ENCODE measurements at regions not wholly inside any gene's neighbourhood (a gene's known extent, or its start where the extent isn't known, plus 50 kb on each side); places are given as distances from the start of the nearest gene placed in this dataset.
"Not testable (repeated sequence)": the region's sequence is repeated elsewhere in the genome, so short reads cannot be mapped to it uniquely, and the experiment has no call there.

DNA sequence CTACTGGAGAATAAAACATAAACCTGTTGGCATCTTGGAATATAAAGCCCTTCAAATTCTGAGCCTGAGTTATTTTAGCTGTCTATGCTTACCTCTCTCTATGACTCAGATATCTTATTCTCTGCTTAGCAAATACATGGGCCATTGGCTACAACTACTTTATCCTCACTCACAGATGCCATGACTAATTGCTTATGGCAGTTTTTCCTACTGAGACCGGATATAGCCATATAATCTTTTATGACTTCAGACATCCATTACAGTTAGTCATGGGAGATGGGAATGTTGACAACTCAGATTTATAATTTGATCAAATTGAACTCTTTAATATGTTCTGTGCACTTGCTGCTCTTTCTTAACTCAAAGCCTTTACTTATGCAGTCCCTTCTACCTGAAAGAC is 502.4 kb upstream of the ATP2B1 start:
- DNase-seq (ENCODE audit: low read depth in 2 of 2): no peak

DNA sequence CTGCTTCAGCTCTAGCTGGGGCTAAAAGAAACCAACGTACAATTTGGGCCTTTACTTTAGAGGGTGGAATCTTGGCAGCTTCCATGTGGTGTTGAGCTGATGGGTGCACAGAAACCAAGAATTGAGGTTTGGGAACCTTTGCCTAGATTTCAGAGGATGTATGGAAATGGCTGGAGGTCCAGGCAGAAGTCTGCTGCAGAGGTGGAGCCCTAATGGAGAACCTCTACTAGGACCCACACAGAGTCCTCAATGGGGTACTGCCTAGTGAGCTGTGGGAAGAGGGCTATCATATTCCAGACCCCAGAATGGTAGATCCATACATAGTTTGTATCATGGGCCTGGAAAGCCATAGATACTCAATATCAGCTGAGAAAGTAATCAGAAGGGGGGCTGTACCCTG is 500.4 kb upstream of the ATP2B1 start:
- DNase-seq (ENCODE audit: low read depth in 2 of 2): no peak

DNA sequence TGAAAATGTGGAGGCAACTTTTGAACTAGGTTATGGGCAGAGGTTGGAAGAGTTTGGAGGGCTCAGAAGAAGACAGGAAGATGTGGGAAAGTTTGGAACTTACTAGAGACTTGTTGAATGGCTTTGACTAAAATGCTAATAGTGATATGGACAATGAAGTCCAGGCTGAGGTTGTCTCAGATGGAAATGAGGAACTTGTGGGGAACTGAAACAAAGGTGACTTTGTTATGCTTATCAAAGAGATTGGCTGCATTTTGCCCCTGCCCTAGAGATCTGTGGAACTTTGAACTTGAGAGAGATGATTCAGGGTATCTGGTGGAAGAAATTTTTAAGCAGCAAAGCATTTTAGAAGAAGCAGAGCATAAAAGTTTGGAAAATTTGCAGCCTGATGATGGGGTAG is 499.7 kb upstream of the ATP2B1 start:
- not testable (repeated sequence) for DNase-seq (ENCODE audit: low read depth in 2 of 2)

DNA sequence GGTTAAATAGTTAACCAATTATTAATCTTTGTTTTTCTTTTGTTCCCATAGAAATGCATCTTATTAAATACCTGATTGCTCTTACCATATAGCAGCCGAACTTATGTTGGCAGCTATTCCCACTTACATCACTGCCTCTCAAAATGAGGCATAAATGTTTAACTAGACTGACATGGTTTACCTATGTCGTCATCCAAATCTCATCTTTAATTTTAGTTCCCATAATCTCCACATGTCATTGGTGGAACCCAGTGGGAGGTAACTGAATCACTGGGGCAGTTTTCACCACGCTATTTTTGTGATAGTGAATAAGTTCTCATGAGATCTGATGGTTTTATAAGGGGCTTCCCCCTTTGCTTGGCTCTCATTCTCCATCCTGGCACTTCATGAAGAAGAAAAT is 499.2 kb upstream of the ATP2B1 start:
- DNase-seq (ENCODE audit: low read depth in 2 of 2): no peak

DNA sequence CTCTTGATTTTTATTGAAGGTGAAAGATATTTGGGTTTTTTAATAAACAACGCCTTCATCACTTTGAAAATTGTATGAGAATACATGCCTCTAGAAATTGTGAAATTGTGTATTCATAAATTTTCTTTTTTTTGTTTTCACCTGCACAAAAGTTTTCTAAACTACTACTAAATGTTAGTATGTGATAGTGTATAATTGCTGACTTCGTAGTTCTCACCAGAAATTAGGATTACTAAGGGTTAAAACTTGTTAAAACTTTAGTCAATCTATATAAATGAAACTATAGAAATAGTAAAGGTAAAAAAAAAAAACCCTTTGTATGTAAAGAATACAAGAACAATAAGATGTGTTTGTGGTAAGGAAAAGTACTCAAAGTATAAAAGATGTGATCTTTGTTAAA is 496.5 kb upstream of the ATP2B1 start:
- DNase-seq (ENCODE audit: low read depth in 2 of 2): no peak

DNA sequence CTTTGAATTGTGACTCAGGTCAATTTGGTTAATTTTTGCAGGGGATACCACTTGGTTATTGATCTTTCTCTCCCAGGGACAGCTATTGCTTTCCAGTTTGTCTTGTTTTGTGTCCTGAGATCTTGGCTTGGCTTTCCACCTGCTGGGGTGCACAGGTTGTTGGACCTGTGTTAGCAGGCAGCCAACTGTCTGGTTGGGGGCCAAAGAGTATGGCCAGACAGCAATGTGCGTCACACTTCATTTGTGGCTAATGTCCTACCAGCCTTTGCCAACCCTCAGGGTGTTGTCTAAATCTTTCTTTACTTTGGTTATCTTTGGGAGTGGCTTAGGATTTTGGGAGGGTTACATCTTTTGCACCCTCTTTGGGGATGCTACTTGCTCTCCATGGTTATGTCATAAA is 494.9 kb upstream of the ATP2B1 start:
- DNase-seq (ENCODE audit: low read depth in 2 of 2): no peak

DNA sequence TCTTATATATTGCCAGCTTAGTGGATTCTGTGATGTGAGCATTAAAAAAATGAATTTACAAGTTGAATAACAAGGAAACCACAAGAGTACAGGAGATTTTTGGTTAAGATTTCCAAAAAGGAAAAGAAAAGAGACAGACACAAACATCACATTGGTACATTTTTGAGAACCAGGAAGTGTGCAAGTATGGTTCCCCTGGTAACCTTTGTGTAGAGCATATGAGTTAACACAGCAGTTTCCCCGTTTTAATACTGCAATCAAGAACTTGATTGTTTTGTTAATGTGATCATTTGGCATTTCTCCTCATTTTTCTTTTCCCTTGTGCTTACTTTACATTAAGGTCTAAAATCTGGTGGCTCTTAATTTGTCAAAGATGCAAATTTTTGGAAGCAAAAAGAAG is 490.4 kb upstream of the ATP2B1 start:
- no peak for DNase-seq (ENCODE audit: low read depth in 2 of 2)

DNA sequence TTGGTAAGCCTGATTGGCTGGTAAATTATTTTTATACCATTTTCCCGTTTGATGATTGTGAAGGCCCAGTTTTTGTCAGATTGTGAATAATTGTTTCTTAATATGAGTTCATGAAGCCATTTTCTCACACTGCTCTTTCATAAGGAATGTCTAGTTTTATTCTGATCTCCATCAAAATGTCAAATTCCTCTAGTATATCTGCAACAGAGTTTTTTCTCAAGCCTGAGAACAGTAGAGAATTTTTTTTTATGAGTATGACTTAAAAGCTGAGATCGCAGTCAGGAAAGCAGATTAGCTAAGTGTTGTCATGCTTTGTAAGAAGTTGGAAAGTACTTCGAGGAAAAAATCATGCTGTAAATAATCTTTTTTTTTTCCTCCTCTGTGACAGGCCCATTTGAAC is 484.9 kb upstream of the ATP2B1 start:
- DNase-seq (ENCODE audit: low read depth in 2 of 2): no peak

DNA sequence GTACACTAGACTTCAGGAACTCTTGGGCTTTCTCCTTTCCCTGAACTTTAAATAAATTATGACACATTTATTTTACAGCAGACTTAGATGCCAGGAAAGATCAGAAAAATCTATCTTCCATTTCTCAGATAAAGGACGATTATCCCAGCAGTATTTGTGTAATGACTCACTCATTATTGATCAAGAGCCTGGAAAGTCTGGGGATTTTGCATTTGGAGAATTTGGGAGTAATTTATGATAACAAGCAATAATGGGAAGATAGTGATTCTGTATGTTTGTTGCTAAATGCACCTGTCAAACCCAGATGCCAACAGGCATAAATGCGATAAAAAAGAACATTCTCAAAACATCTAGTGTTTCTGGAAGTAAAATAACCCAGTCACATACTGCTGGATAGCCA is 480.2 kb upstream of the ATP2B1 start:
- no peak for DNase-seq (ENCODE audit: low read depth in 2 of 2)

DNA sequence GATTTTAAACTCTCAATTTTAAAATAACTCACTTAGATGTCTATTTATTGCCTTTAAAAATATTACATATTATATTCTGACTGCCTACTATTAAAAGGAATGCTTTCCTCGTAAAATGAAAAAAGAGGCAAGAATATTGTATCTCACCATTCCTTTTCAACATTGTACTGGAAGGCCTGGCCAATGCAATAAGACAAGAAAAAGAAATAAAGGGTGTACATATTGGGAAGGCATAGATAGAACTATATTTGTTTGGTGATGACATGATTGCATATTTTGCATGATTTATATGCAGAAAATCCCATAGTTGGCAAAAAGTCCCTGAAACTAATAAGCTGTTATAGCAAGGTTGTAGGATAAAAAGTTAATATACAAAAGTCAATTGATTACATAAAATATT is 474.6 kb upstream of the ATP2B1 start:
- DNase-seq (ENCODE audit: low read depth in 2 of 2): no peak

DNA sequence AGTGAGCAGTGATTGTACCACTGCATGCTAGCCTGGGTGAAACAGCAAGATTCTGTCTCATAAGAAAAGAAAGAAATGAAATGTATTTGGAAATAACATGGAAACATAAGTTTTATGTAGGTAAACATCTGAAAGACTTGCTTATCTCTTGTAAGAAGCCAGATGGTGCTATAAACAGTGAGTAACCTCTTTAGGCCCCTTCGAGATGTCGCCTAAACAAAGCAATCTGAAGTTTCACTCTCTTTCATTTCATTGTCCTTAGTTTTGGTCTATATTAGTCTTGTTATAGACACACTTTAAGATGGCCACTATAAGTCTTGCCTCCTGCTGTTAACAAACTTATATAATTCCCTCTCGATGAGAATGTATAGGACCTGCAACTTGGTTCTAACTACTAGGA is 472.6 kb upstream of the ATP2B1 start:
- DNase-seq (ENCODE audit: low read depth in 2 of 2): no peak

DNA sequence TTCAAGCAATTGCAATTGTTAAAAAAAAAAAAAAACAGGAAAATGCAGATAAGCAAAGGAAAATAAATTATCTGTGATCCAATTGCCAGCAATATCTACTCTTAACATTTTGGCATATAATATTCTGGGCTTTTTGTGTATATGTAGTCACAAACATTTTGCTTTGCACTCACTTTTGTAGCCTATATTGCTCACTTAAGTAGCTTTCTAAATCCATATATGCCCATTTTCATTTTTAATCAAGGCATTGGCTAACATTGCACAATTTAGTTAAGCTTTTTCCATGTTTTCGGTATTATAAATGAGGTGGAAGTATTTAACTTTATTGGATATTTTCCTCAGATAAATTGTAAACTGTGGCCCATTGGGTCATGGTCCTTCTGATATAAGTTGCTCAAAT is 466.3 kb upstream of the ATP2B1 start:
- no peak for DNase-seq (ENCODE audit: low read depth in 2 of 2)

DNA sequence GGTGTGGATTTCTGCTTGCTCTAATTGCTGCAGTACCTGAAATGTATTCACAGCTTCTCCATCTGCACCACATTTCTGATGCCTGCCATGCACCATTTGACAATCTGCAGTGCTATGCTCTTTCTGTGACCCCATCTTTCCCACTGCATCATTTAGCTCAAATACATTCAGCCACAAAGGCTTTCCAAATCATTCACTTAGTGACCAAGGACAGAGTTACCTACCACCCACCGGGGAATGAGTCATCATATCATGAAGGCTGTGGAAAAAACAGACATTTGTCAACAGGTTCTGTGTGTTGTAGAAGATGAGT is 465.5 kb upstream of the ATP2B1 start:
- no peak for DNase-seq (ENCODE audit: low read depth in 2 of 2)

DNA sequence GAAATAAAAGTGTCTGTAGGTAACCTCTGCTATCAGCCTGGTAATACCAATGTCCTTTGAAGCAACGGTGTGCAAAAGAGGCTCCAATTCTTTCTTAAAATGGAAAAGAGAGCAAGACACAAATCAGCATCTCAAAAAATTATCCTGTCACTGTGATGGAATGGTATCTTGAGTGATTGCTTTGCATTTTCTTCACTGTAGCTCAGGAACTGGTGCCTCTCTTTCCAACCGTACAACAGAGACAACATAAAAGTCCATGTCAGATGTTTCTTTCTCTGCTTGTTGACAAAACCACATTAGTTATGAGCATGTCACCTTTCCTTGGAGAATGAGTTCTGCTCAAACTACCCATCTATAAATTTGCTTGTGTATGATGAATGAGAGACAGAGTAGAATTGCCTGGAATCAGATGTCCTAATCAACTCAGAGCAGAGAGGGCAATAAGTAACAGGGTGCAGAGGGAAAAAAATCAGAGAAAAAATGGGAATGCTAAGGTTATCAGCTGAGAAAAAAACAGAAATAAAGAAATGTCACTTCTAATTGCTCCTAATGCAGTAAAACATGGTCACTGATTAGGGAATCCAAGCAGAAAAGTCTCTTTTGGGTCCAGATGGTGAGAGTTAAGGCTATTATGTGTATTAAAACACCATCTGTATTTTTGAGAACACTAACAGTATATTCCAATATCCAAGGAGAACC is 465.0 kb upstream of the ATP2B1 start:
- DNase-seq (ENCODE audit: low read depth in 2 of 2): no peak

DNA sequence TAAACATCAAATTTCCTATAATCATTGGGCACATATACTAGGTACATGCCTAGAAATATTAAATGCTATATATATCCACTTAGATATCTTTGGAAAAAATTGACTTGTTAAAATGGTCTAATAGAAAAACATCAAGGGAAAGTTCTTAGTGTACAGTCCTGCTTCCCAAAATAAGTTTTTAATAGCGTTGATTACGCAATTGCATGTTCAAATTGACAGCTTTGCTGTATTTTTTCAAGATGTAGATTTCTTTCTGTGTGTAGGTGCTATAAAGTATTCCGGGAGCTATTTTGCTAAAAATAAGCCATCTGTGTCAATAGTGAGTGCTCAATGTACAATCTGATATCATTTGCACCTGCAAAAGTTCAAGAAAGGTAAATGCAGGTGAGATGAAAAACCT is 463.9 kb upstream of the ATP2B1 start:
- DNase-seq (ENCODE audit: low read depth in 2 of 2): no peak

DNA sequence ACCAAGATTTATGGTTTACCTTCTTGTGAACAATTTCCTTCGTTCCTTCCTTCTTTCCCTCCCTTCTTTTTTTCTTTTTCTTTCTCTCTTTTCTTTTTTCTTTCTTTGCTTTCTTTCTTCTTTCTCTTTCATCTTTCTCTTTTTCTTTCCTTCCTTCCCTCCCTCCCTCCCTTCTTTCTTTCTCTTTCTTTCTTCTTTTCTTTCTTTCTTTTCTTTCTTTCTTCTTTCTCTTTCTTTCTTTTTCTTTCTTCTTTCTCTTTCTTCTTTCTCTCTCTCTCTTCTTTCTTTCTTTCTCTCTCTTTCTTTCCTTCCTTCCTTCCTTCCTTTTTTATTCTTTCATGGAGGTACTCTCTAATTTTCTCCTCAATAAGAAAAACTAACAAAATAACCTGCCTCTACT is 462.1 kb upstream of the ATP2B1 start:
- DNase-seq (ENCODE audit: low read depth in 2 of 2): no peak

DNA sequence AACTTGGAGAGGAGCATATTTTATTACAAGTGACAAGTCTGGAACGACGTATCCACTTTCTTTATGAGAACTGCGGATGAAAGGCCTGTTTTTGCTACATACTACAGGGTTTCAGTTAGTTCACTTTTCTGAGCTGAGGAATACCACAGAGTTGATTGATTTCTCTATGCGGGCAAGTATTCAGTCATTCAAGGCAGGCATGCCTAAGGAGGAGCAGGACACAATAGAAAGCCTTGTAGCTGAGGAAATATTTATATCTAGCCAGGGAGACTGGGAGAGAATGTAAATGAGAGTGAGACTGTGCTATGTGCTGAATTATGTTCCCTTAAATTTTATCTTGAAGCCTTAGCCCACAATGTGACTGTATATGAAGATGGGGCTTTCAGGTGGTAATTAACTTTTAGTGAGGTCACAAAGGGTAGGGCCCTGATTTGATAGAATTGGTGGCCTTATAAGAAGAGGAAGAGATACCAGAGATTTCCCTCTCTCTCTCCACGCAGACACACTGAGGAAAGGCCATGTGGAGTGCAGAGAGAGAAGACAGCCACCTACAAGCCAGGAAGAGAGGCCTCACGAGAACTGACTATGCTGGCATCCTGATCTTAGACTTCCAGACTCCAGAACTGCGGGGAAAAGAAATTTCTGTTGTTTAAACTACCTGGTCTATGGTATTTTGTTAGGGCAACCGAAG is 459.0 kb upstream of the ATP2B1 start:
- no peak for DNase-seq (ENCODE audit: low read depth in 2 of 2)

DNA sequence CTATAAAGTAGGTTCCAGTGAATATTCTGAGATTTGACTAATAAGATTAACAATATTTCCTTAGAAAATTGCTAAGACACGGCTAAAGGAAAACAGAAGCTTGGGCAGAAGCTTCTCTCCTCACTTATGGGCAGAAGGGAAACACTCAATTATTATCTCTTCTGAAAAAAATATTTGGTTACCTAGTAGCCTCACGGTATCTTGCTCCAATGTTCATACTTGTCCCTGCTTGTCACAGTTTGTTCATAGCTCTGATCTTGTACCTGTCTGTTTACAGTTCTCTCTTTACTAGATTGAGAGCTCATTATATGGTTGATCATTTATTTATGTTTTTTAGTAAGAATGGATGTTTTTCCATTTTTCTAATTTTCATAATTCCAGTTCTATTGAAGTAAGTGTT is 458.0 kb upstream of the ATP2B1 start:
- no peak for DNase-seq (ENCODE audit: low read depth in 2 of 2)

DNA sequence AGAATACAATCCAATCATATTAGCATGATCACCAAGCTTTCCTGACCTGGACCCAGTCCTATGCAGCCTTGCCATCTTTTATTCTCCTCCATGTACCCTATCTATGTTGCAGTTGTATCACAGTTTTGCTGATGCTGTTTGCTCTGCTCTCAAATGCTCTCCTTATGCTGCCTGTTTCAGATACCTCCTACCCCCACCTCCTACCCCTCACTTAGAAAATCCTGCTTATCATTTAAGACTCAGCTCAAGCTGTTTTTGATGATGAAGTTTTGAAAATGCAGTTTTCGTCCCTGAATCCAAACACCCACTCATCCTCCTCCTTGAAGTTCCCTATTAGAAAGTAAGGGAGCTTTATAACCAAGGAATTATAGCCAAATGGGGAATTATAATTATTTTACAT is 457.4 kb upstream of the ATP2B1 start:
- DNase-seq (ENCODE audit: low read depth in 2 of 2): no peak

DNA sequence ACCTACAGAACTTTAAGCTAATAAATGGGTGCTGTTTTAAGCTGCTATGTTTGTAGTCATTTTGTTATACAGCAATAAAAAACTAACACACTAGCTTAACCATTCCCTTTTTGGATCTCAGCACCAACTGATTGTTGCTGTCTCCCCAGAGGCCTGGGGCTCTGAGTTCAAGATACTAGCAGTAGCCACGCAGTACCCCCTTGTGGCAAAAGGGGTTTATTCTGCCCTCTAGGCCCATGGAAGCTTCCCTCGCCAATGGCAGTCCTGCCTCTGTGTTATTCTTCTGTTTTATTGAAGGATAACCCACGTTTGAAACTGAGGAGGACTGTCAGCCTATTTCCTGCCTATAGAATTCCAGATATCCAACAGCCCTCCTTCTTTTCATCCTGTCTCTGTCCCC is 455.3 kb upstream of the ATP2B1 start:
- DNase-seq (ENCODE audit: low read depth in 2 of 2): no peak

DNA sequence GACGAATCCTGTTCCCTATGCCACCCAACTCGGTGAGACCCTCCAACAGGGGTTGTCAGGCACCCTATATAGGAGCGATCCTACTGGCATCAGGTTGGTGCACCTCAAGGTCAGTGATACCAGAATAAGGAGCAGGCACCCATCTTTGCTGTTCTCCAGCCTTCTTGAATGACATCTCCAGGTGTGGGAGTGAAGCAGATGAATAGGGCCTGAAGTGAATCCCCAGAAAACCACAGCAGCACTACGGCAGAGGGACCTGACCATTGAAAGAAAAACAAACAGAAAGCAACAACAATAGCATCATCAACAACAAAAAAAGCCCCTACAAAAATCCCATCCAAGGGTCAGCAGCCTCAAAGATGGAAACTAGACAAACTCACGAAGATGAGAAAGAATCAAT is 445.2 kb upstream of the ATP2B1 start:
- no peak for DNase-seq (ENCODE audit: low read depth in 2 of 2)

DNA sequence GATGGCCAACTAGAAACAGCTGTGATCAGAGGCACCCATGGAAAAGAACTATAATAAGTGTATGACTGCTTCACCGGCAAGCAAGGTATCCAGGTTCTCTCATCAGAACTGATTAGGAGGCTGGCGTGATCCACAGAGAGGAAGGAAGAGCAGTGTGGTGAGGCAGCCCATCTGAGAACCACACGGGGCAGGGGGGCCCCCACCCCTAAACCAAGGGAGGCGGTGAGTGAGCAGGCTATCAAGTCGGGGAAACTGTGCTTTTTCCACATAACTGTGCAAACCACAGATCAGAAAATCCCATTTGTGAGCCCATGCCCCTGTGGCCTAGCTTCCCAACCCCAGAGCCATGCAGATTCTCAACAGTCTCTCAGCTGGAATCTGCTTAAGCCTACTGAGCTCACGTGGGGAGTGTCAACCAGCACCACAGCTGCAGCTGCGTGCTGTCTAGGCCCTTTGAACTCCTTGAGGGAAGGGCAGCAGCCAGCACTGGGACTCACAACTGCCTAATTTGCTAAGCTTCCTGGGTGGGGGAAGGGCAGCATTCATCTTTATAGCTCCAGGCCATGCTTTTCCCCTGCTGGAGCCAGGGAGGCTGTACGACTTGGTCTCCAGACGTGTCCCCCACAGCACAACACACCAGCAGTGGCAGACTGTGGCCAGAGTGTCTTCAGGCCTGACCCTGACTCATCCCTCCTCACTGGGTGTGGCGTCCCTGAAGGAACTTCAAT is 444.4 kb upstream of the ATP2B1 start:
- no peak for DNase-seq (ENCODE audit: low read depth in 2 of 2)

DNA sequence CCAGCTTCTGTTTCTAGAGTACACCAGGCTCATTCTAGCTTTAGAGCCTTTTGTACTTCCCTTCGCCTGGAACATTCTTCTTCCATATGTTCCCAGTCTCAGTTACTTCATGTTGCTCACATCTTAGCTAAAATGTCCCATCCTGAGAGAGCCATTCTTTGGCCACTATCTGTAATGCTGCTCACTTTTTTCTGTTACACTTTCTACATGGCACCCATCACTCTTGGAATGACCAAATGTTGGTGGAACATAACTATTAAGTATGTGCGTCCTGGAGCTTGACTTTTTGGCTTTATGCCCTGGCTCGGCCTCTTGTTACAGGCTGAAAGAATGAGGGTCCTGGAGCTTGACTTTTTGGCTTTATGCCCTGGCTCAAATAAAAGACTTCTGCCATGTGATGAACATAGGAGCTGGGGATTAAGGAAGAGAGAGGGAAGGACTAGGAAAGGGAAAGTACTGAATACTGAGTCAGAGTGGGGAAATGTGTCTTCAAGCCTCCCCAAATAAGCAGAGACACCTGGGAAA is 442.9 kb upstream of the ATP2B1 start:
- DNase-seq (ENCODE audit: low read depth in 2 of 2): no peak

Data from stimulated activated CD8-positive, alpha-beta memory T cell treated with anti-CD3 and anti-CD28 coated beads, Interleukin-15, amount 100 ng/mL, for 4 hours (primary cell).